HEK293 (cell line): ENCODE measurements at regions not wholly inside any gene's neighbourhood (a gene's known extent, or its start where the extent isn't known, plus 50 kb on each side); places are given as distances from the start of the nearest gene placed in this dataset.
"Not testable (repeated sequence)": the region's sequence is repeated elsewhere in the genome, so short reads cannot be mapped to it uniquely, and the experiment has no call there.

Experiments used
- KLF10 ChIP-seq: fragments of 450-650 bp; IDR thresholded peaks from 2 replicates; pipeline ENCODE4 v1.5.1; 2018; ENCODE audit warnings: missing biosample characterization, mild to moderate bottlenecking, missing genetic modification characterization
- KLF16 ChIP-seq: fragments of 450-650 bp; formaldehyde crosslinking; IDR thresholded peaks from 2 replicates; pipeline ENCODE4 v1.5.1; 2017; ENCODE audit warnings: missing biosample characterization, missing genetic modification characterization
- MEIS1 ChIP-seq: sonication (generic); formaldehyde crosslinking; IDR thresholded peaks from 2 replicates; pipeline ENCODE4 v1.8.1; 2022; ENCODE audit warnings: missing genetic modification reagents, mild to moderate bottlenecking, borderline replicate concordance
- ZNF155 ChIP-seq: fragments of 450-650 bp; formaldehyde crosslinking; IDR thresholded peaks from 2 replicates; pipeline ENCODE4 v1.5.1; 2016; ENCODE audit warnings: missing biosample characterization, missing genetic modification characterization
- ZNF223 ChIP-seq: fragments of 450-650 bp; formaldehyde crosslinking; IDR thresholded peaks from 2 replicates; pipeline ENCODE4 v1.5.1; 2016; ENCODE audit warnings: missing biosample characterization, missing genetic modification characterization
- ZNF341 ChIP-seq: fragments of 450-650 bp; formaldehyde crosslinking; IDR thresholded peaks from 2 replicates; pipeline ENCODE4; 2016; ENCODE audit warnings: low read depth, missing biosample characterization, missing genetic modification characterization
- TF ChIP-seq, protein P1 (sequence below): fragments of 450-650 bp; formaldehyde crosslinking; IDR thresholded peaks from 2 replicates; pipeline ENCODE4 v1.5.1; 2016; ENCODE audit warnings: missing biosample characterization, missing genetic modification characterization

- TF ChIP-seq, protein P1, sequence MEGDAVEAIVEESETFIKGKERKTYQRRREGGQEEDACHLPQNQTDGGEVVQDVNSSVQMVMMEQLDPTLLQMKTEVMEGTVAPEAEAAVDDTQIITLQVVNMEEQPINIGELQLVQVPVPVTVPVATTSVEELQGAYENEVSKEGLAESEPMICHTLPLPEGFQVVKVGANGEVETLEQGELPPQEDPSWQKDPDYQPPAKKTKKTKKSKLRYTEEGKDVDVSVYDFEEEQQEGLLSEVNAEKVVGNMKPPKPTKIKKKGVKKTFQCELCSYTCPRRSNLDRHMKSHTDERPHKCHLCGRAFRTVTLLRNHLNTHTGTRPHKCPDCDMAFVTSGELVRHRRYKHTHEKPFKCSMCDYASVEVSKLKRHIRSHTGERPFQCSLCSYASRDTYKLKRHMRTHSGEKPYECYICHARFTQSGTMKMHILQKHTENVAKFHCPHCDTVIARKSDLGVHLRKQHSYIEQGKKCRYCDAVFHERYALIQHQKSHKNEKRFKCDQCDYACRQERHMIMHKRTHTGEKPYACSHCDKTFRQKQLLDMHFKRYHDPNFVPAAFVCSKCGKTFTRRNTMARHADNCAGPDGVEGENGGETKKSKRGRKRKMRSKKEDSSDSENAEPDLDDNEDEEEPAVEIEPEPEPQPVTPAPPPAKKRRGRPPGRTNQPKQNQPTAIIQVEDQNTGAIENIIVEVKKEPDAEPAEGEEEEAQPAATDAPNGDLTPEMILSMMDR (tag by site-specific recombination) = not testable (repeated sequence)
- not testable (repeated sequence) for TF ChIP-seq KLF16; ZNF341 (tag by site-specific recombination); KLF10 (tag by site-specific recombination); ZNF223 (tag by site-specific recombination); ZNF155 (tag by site-specific recombination); MEIS1 (CRISPR knock-in tag)
Measured at GRCh38 chr4:118512870-118513269, 160.1 kb upstream of the PRSS12 start.
